ENCODE measurements at regions not wholly inside any gene's neighbourhood (a gene's known extent, or its start where the extent isn't known, plus 50 kb on each side); places are given as distances from the start of the nearest gene placed in this dataset.

DNA sequence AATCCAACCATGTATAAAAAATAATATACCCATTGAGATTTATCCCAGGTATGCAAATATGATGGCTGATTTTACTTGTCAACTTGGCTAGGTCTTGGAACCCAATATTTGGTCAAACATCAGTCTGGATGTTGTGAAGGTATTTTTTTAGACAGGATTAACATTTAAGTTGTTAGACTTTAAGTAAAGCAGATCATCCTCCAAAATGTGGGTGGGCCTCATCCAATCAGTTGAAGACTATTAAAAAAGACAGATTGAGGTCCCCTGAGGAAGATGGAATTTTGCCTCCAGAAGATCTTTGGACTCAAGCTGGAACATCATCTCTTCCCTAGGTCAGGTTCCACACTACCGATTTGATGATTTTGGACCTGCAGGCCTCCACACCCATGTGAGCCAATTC, 271.2 kb downstream of the TMEM121 start:
- DNase-seq (ENCODE audit: low spot score) (no peak), ATAC-seq (no peak)
- H3K27me3 ChIP-seq (ENCODE audit: insufficient read depth), result no peaks in the 10 kb centered on the region
- no peak overlapping the region for H2AFZ ChIP-seq
- 0 out of 2 replicates have a peak, but pooled peaks cover 4% of the 10 kb centered on the region for H3K36me3 ChIP-seq (ENCODE audit: insufficient read depth)
- H3K27me3 Mint-ChIP-seq (ENCODE audit: insufficient read depth, low read depth, poor library complexity), result no peaks in the 10 kb centered on the region
- no peaks in the 10 kb centered on the region for H3K9me2 ChIP-seq (ENCODE audit: insufficient read depth)
- H3K79me2 ChIP-seq (replicated peaks; ENCODE audit: insufficient read depth), result no peaks in the 10 kb centered on the region
- no peaks in the 10 kb centered on the region for H3K4me1 Mint-ChIP-seq
- H3K4me2 ChIP-seq, result no peak overlapping the region
- H3K36me3 Mint-ChIP-seq (ENCODE audit: low read depth), result peaks cover 23% of the 10 kb centered on the region
- H3K27ac ChIP-seq (ENCODE audit: low read depth), result no peak overlapping the region
- H3F3A ChIP-seq (replicated peaks; ENCODE audit: low read depth), result no peaks in the 10 kb centered on the region
- no peaks in the 10 kb centered on the region for H3K4me1 ChIP-seq (ENCODE audit: insufficient read depth)
- peaks cover 92% of the 10 kb centered on the region for H3K9me3 Mint-ChIP-seq
- no peak overlapping the region for H3K4me3 Mint-ChIP-seq
- H3K4me3 ChIP-seq, result no peak overlapping the region
- no peak overlapping the region for H3K27ac Mint-ChIP-seq
- no peaks in the 10 kb centered on the region for H4K20me1 ChIP-seq (replicated peaks; ENCODE audit: insufficient read depth)
- TF ChIP-seq EZH2phosphoT487 (IDR thresholded peaks at IDR 0.05; ENCODE audit: unreplicated experiment), result no peak
- no peak for TF ChIP-seq ZNF114 (CRISPR knock-in tag; IDR thresholded peaks at IDR 0.05)
- no peak for TF ChIP-seq POLR2AphosphoS5 (IDR thresholded peaks at IDR 0.05; ENCODE audit: low read depth)
- TF ChIP-seq, protein P1, sequence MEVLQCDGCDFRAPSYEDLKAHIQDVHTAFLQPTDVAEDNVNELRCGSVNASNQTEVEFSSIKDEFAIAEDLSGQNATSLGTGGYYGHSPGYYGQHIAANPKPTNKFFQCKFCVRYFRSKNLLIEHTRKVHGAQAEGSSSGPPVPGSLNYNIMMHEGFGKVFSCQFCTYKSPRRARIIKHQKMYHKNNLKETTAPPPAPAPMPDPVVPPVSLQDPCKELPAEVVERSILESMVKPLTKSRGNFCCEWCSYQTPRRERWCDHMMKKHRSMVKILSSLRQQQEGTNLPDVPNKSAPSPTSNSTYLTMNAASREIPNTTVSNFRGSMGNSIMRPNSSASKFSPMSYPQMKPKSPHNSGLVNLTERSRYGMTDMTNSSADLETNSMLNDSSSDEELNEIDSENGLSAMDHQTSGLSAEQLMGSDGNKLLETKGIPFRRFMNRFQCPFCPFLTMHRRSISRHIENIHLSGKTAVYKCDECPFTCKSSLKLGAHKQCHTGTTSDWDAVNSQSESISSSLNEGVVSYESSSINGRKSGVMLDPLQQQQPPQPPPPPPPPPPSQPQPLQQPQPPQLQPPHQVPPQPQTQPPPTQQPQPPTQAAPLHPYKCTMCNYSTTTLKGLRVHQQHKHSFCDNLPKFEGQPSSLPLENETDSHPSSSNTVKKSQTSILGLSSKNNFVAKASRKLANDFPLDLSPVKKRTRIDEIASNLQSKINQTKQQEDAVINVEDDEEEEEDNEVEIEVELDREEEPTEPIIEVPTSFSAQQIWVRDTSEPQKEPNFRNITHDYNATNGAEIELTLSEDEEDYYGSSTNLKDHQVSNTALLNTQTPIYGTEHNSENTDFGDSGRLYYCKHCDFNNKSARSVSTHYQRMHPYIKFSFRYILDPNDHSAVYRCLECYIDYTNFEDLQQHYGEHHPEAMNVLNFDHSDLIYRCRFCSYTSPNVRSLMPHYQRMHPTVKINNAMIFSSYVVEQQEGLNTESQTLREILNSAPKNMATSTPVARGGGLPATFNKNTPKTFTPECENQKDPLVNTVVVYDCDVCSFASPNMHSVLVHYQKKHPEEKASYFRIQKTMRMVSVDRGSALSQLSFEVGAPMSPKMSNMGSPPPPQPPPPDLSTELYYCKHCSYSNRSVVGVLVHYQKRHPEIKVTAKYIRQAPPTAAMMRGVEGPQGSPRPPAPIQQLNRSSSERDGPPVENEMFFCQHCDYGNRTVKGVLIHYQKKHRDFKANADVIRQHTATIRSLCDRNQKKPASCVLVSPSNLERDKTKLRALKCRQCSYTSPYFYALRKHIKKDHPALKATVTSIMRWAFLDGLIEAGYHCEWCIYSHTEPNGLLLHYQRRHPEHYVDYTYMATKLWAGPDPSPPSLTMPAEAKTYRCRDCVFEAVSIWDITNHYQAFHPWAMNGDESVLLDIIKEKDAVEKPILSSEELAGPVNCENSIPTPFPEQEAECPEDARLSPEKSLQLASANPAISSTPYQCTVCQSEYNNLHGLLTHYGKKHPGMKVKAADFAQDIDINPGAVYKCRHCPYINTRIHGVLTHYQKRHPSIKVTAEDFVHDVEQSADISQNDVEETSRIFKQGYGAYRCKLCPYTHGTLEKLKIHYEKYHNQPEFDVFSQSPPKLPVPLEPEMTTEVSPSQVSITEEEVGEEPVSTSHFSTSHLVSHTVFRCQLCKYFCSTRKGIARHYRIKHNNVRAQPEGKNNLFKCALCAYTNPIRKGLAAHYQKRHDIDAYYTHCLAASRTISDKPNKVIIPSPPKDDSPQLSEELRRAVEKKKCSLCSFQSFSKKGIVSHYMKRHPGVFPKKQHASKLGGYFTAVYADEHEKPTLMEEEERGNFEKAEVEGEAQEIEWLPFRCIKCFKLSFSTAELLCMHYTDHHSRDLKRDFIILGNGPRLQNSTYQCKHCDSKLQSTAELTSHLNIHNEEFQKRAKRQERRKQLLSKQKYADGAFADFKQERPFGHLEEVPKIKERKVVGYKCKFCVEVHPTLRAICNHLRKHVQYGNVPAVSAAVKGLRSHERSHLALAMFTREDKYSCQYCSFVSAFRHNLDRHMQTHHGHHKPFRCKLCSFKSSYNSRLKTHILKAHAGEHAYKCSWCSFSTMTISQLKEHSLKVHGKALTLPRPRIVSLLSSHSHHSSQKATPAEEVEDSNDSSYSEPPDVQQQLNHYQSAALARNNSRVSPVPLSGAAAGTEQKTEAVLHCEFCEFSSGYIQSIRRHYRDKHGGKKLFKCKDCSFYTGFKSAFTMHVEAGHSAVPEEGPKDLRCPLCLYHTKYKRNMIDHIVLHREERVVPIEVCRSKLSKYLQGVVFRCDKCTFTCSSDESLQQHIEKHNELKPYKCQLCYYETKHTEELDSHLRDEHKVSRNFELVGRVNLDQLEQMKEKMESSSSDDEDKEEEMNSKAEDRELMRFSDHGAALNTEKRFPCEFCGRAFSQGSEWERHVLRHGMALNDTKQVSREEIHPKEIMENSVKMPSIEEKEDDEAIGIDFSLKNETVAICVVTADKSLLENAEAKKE (CRISPR knock-in tag; IDR thresholded peaks at IDR 0.05), result no peak
- TF ChIP-seq, protein P2, sequence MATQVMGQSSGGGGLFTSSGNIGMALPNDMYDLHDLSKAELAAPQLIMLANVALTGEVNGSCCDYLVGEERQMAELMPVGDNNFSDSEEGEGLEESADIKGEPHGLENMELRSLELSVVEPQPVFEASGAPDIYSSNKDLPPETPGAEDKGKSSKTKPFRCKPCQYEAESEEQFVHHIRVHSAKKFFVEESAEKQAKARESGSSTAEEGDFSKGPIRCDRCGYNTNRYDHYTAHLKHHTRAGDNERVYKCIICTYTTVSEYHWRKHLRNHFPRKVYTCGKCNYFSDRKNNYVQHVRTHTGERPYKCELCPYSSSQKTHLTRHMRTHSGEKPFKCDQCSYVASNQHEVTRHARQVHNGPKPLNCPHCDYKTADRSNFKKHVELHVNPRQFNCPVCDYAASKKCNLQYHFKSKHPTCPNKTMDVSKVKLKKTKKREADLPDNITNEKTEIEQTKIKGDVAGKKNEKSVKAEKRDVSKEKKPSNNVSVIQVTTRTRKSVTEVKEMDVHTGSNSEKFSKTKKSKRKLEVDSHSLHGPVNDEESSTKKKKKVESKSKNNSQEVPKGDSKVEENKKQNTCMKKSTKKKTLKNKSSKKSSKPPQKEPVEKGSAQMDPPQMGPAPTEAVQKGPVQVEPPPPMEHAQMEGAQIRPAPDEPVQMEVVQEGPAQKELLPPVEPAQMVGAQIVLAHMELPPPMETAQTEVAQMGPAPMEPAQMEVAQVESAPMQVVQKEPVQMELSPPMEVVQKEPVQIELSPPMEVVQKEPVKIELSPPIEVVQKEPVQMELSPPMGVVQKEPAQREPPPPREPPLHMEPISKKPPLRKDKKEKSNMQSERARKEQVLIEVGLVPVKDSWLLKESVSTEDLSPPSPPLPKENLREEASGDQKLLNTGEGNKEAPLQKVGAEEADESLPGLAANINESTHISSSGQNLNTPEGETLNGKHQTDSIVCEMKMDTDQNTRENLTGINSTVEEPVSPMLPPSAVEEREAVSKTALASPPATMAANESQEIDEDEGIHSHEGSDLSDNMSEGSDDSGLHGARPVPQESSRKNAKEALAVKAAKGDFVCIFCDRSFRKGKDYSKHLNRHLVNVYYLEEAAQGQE (IDR thresholded peaks at IDR 0.05; ENCODE audit: unreplicated experiment), result no peak
- TF ChIP-seq EZH2 (IDR thresholded peaks at IDR 0.05; ENCODE audit: low read depth, unreplicated experiment), result no peak
- TF ChIP-seq, protein P3, sequence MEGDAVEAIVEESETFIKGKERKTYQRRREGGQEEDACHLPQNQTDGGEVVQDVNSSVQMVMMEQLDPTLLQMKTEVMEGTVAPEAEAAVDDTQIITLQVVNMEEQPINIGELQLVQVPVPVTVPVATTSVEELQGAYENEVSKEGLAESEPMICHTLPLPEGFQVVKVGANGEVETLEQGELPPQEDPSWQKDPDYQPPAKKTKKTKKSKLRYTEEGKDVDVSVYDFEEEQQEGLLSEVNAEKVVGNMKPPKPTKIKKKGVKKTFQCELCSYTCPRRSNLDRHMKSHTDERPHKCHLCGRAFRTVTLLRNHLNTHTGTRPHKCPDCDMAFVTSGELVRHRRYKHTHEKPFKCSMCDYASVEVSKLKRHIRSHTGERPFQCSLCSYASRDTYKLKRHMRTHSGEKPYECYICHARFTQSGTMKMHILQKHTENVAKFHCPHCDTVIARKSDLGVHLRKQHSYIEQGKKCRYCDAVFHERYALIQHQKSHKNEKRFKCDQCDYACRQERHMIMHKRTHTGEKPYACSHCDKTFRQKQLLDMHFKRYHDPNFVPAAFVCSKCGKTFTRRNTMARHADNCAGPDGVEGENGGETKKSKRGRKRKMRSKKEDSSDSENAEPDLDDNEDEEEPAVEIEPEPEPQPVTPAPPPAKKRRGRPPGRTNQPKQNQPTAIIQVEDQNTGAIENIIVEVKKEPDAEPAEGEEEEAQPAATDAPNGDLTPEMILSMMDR (conservative IDR thresholded peaks at IDR 0.05; ENCODE audit: low read depth in 2 of 2), result no peak
- TF ChIP-seq STAT1 (IDR thresholded peaks at IDR 0.05; ENCODE audit: unreplicated experiment), result no peak
- TF ChIP-seq, protein P4, sequence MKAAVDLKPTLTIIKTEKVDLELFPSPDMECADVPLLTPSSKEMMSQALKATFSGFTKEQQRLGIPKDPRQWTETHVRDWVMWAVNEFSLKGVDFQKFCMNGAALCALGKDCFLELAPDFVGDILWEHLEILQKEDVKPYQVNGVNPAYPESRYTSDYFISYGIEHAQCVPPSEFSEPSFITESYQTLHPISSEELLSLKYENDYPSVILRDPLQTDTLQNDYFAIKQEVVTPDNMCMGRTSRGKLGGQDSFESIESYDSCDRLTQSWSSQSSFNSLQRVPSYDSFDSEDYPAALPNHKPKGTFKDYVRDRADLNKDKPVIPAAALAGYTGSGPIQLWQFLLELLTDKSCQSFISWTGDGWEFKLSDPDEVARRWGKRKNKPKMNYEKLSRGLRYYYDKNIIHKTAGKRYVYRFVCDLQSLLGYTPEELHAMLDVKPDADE (IDR thresholded peaks at IDR 0.05), result no peak
- no peak for TF ChIP-seq JUNB (IDR thresholded peaks at IDR 0.05; ENCODE audit: unreplicated experiment)
- no peak for TF ChIP-seq NANOG (IDR thresholded peaks at IDR 0.05; ENCODE audit: borderline replicate concordance)
- no peak for TF ChIP-seq CREB1 (CRISPR knock-in tag; IDR thresholded peaks at IDR 0.05; ENCODE audit: low read depth)
- no peak for TF ChIP-seq ZNF331 (CRISPR knock-in tag; IDR thresholded peaks at IDR 0.05; ENCODE audit: low read depth)
